ENCODE measurements at regions not wholly inside any gene's neighbourhood (a gene's known extent, or its start where the extent isn't known, plus 50 kb on each side); places are given as distances from the start of the nearest gene placed in this dataset.
"Not testable (repeated sequence)": the region's sequence is repeated elsewhere in the genome, so short reads cannot be mapped to it uniquely, and the experiment has no call there.

- Histone ChIP-seq H3K4me3 (ENCODE audit: insufficient read depth, low read depth, low read length) (no peak overlapping the region), H3K27ac (ENCODE audit: insufficient read depth, low read depth, low read length, poor library complexity, severe bottlenecking) (no peak overlapping the region), H3K4me1 (ENCODE audit: control insufficient read depth, insufficient read depth, low read length) (peaks cover 4% of the 10 kb centered on the region), H3K36me3 (ENCODE audit: control insufficient read depth, insufficient read depth, low read length) (no peaks in the 10 kb centered on the region), H3K9me3 (ENCODE audit: control insufficient read depth, low read length) (no peaks in the 10 kb centered on the region), H3K27me3 (ENCODE audit: control insufficient read depth, insufficient read depth, low read length, poor library complexity, severe bottlenecking) (no peaks in the 10 kb centered on the region)
- WGBS, 2 experiments: 95 to 96% methylated on average over 61 of the region's 61 CpGs
Measured at GRCh38 chr3:75395580-75396315, 268.4 kb upstream of the FRG2C start.

DNA sequence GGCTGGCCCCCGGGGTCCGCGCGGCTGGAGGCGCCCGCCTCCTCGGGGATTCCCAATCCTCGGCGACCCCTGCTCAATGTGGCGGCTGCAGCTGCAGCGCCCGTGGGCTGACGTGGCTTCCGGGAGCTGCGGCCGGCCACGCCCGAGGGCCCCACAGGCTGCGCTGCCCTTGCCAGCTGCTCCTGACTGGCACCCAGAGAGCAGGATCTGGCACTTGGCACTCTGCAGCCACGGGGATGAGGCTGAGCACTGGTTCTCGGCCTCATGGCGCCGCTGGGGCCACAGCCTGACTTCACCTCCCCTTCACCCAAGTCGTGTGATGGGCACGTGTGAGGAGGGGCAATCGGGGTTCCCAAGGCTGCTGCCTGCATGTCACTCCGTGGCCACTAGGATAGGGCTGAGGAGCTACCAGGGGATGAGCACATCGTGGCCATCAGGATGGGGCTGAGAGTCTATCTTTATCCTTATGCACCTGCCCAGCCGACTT is 267.8 kb upstream of the FRG2C start:
- H3K27me3 ChIP-seq (ENCODE audit: control insufficient read depth, insufficient read depth, low read length, poor library complexity, severe bottlenecking): no peaks in the 10 kb centered on the region
- 94 to 96% methylated on average over 29 of the region's 29 CpGs for WGBS, 2 experiments
- peaks cover 4% of the 10 kb centered on the region for H3K4me1 ChIP-seq (ENCODE audit: control insufficient read depth, insufficient read depth, low read length)
- H3K4me3 ChIP-seq (ENCODE audit: insufficient read depth, low read depth, low read length): no peak overlapping the region
- no peaks in the 10 kb centered on the region for H3K36me3 ChIP-seq (ENCODE audit: control insufficient read depth, insufficient read depth, low read length)
- no peaks in the 10 kb centered on the region for H3K9me3 ChIP-seq (ENCODE audit: control insufficient read depth, low read length)
- no peak overlapping the region for H3K27ac ChIP-seq (ENCODE audit: insufficient read depth, low read depth, low read length, poor library complexity, severe bottlenecking)

- not testable (repeated sequence) for H3K4me3 ChIP-seq (ENCODE audit: insufficient read depth, low read depth, low read length); H3K4me1 ChIP-seq (ENCODE audit: control insufficient read depth, insufficient read depth, low read length); H3K27me3 ChIP-seq (ENCODE audit: control insufficient read depth, insufficient read depth, low read length, poor library complexity, severe bottlenecking); H3K36me3 ChIP-seq (ENCODE audit: control insufficient read depth, insufficient read depth, low read length); H3K9me3 ChIP-seq (ENCODE audit: control insufficient read depth, low read length); H3K27ac ChIP-seq (ENCODE audit: insufficient read depth, low read depth, low read length, poor library complexity, severe bottlenecking)
- WGBS, 2 experiments: 91 to 94% methylated on average over 20 of the region's 20 CpGs
Measured at GRCh38 chr3:75397486-75397885, 266.6 kb upstream of the FRG2C start.

GRCh38 chr3:75422101-75422945 is 241.8 kb upstream of the FRG2C start:
- 54 to 58% methylated on average over 17 to 18 of the region's 18 CpGs for WGBS, 2 experiments
- not testable (repeated sequence) for H3K9me3 ChIP-seq (ENCODE audit: control insufficient read depth, low read length); H3K4me1 ChIP-seq (ENCODE audit: control insufficient read depth, insufficient read depth, low read length); H3K27me3 ChIP-seq (ENCODE audit: control insufficient read depth, insufficient read depth, low read length, poor library complexity, severe bottlenecking); H3K4me3 ChIP-seq (ENCODE audit: insufficient read depth, low read depth, low read length); H3K27ac ChIP-seq (ENCODE audit: insufficient read depth, low read depth, low read length, poor library complexity, severe bottlenecking); H3K36me3 ChIP-seq (ENCODE audit: control insufficient read depth, insufficient read depth, low read length)

GRCh38 chr3:75425379-75425778 is 238.7 kb upstream of the FRG2C start:
- not testable (repeated sequence) for H3K27ac ChIP-seq (ENCODE audit: insufficient read depth, low read depth, low read length, poor library complexity, severe bottlenecking); H3K4me1 ChIP-seq (ENCODE audit: control insufficient read depth, insufficient read depth, low read length); H3K36me3 ChIP-seq (ENCODE audit: control insufficient read depth, insufficient read depth, low read length); H3K9me3 ChIP-seq (ENCODE audit: control insufficient read depth, low read length); H3K27me3 ChIP-seq (ENCODE audit: control insufficient read depth, insufficient read depth, low read length, poor library complexity, severe bottlenecking); H3K4me3 ChIP-seq (ENCODE audit: insufficient read depth, low read depth, low read length)
- 89 to 95% methylated on average over 11 of the region's 11 CpGs for WGBS, 2 experiments

DNA sequence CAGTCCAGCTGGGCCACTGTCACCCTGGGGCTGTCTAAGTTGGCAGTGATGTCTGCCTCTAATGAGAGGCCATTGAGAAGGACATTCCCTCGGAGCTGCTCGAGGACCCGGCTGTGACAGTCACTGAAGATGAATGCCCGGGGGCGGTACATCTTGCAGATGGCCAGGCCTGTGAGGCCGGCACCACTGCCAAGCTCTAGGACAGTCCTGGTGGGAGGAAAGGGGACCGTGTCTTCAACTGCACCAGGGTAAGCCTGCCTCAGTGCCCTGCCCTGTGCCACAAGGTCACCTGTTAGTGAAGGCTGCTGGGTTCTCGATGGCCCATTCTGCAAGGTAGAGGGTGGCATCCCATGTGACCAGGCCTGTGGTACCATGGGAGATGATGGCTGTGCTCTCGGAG is 236.6 kb upstream of the FRG2C start:
- H3K9me3 ChIP-seq (ENCODE audit: control insufficient read depth, low read length); H3K27ac ChIP-seq (ENCODE audit: insufficient read depth, low read depth, low read length, poor library complexity, severe bottlenecking); H3K4me1 ChIP-seq (ENCODE audit: control insufficient read depth, insufficient read depth, low read length); H3K27me3 ChIP-seq (ENCODE audit: control insufficient read depth, insufficient read depth, low read length, poor library complexity, severe bottlenecking); H3K36me3 ChIP-seq (ENCODE audit: control insufficient read depth, insufficient read depth, low read length); H3K4me3 ChIP-seq (ENCODE audit: insufficient read depth, low read depth, low read length): not testable (repeated sequence)
- WGBS, 2 experiments: 94 to 96% methylated on average over 9 of the region's 9 CpGs

GRCh38 chr3:75427906-75428305 is 236.2 kb upstream of the FRG2C start:
- H3K36me3 ChIP-seq (ENCODE audit: control insufficient read depth, insufficient read depth, low read length); H3K27ac ChIP-seq (ENCODE audit: insufficient read depth, low read depth, low read length, poor library complexity, severe bottlenecking); H3K4me3 ChIP-seq (ENCODE audit: insufficient read depth, low read depth, low read length); H3K4me1 ChIP-seq (ENCODE audit: control insufficient read depth, insufficient read depth, low read length); H3K9me3 ChIP-seq (ENCODE audit: control insufficient read depth, low read length); H3K27me3 ChIP-seq (ENCODE audit: control insufficient read depth, insufficient read depth, low read length, poor library complexity, severe bottlenecking): not testable (repeated sequence)
- 90 to 95% methylated on average over 5 of the region's 5 CpGs for WGBS, 2 experiments

DNA sequence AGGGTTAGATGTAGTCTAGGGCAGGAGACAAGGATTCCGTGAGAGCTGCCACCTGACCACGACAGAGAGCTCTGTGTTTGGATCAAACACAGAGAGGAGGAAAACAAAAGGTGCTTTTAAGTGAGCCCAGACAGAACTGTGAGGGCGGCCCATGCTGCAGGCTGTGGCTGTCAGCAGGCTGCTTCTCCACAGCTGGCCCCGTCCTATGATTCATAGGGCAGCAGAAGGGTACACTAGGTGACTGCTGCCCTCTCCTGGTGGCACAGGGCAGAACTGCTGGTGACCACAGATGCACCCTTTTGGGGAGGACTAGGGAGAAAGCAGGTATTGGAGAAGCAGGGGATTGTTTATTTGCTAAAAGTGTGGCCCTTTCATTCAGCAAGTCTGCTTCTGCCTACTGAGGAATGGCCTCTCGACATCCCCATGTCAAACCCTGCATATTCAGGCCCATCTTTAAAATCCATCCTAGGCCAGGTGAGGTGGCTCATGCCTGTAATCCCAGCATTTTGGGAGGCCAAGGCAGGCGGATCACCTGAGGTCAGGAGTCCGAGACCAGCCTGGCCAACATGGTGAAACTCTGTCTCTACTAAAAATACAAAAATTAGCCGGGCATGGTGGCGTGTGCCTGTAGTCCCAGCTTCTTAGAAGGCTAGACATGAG is 234.4 kb upstream of the FRG2C start:
- H3K36me3 ChIP-seq (ENCODE audit: control insufficient read depth, insufficient read depth, low read length); H3K9me3 ChIP-seq (ENCODE audit: control insufficient read depth, low read length); H3K27me3 ChIP-seq (ENCODE audit: control insufficient read depth, insufficient read depth, low read length, poor library complexity, severe bottlenecking); H3K4me3 ChIP-seq (ENCODE audit: insufficient read depth, low read depth, low read length); H3K27ac ChIP-seq (ENCODE audit: insufficient read depth, low read depth, low read length, poor library complexity, severe bottlenecking); H3K4me1 ChIP-seq (ENCODE audit: control insufficient read depth, insufficient read depth, low read length): not testable (repeated sequence)
- WGBS, 2 experiments: 62 to 73% methylated on average over 9 of the region's 9 CpGs

GRCh38 chr3:75430406-75430805 is 233.7 kb upstream of the FRG2C start:
- not testable (repeated sequence) for H3K27ac ChIP-seq (ENCODE audit: insufficient read depth, low read depth, low read length, poor library complexity, severe bottlenecking); H3K36me3 ChIP-seq (ENCODE audit: control insufficient read depth, insufficient read depth, low read length); H3K9me3 ChIP-seq (ENCODE audit: control insufficient read depth, low read length); H3K4me3 ChIP-seq (ENCODE audit: insufficient read depth, low read depth, low read length); H3K27me3 ChIP-seq (ENCODE audit: control insufficient read depth, insufficient read depth, low read length, poor library complexity, severe bottlenecking); H3K4me1 ChIP-seq (ENCODE audit: control insufficient read depth, insufficient read depth, low read length)
- WGBS, 2 experiments: 96% methylated on average over 7 of the region's 7 CpGs

DNA sequence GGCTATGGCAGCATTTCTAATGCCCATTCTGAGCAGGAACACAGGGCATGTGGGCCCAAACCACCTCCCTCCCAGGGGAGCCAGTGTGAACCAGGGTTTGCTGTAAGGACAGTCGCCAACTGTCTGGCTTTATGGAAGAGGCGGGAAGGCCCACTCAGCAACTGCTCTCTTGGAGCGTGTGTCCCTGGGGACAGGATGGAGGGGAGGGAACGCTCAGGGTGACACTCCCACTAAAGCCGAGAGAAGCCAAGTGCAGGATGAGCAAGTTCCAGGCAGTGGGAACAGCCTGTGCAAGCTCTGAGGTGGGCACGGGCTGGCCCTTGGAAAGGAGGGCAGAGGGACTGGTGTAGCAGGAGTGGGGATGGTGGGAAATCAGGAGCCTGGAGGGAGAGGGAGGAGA is 233.0 kb upstream of the FRG2C start:
- H3K27ac ChIP-seq (ENCODE audit: insufficient read depth, low read depth, low read length, poor library complexity, severe bottlenecking); H3K4me3 ChIP-seq (ENCODE audit: insufficient read depth, low read depth, low read length); H3K36me3 ChIP-seq (ENCODE audit: control insufficient read depth, insufficient read depth, low read length); H3K4me1 ChIP-seq (ENCODE audit: control insufficient read depth, insufficient read depth, low read length); H3K9me3 ChIP-seq (ENCODE audit: control insufficient read depth, low read length); H3K27me3 ChIP-seq (ENCODE audit: control insufficient read depth, insufficient read depth, low read length, poor library complexity, severe bottlenecking): not testable (repeated sequence)
- WGBS, 2 experiments: 93 to 94% methylated on average over 6 of the region's 6 CpGs
